Amniotic epithelial cell (primary cell): ENCODE measurements at regions not wholly inside any gene's neighbourhood (a gene's known extent, or its start where the extent isn't known, plus 50 kb on each side); places are given as distances from the start of the nearest gene placed in this dataset.

Experiments
- DNase-seq: peaks from one replicate; pipeline ENCODE4 v3.0.0-alpha.2; 2010; ENCODE audit warnings: low read depth

DNA sequence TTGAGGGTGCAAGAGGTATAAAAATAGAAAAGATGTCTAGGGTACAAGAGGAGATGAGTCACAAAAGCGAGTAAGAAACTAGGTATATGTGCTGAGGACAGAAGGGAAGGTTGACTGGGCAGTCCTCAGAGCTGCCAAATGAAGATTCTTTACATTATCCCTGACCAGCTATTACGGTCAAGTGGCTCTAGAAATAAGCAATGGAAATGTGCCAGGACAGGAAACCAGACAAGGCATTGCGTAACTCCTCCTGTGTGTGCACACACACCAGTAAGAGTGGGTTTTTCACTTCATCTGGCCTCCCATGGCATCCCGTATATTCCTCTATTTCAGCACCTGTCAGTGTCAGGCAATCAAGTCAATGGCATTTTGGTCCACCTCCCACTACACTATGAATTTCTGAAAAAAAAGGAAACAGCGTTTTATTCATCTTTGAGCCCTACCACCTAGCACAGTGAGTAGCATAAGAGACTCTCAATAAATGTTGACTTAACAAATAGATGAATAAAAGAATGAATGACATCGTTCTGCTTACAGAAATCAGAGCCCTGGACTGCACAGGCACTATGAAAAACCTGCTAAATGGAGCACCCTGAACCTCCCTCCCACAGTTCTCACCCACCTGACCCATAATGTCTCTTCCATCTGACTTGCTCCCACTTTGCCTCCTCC is 62.6 kb upstream of the KLF3 start:
- peak; percentile 68 for DNase-seq

DNA sequence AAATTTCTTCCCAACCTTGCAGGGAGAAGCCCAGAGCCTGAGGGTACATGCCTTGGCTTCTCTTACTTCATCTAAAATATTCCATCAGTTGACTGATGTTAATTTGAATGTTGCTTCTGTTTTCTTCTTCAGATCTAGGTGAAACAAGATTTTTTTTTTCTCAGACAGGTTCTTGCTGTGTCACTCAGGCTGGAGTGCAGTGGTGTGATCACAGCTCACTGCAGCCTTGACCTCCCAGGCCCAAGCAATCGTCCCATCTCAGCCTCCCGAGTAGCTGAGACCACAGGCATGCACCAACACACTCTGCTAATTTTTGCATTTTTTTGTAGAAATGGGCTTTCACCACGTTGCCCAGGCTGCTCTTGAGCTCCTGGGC is 62.1 kb upstream of the KLF3 start:
- no peak for DNase-seq

GRCh38 chr4:38603652-38604051 is 60.3 kb upstream of the KLF3 start:
- no peak for DNase-seq

DNA sequence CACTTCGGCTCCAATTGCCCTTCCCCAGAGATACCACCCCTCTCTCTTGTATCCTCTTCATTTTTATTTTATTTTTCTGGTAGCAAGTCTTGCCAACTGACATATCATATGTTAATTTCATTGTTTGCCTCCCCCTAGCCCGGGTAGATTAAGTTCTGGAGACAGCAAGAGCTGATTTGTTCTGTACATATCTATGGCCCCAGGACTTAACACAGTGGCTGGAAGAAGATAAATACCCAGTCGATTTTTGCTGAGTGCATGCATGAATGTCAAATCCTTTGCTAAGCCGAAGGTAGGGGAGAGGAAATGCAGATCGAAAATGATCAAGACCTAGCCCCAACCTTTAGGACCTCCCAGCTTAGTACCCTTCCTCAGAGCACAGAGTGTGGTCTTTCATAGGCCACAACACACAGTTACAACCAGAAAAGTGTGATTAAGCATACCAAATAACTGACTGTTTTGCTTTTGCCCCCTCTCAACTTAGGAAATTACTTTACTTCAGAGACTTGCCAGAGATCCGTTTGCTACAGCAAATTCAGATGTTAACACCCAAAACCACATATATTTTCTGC is 58.7 kb upstream of the KLF3 start:
- DNase-seq, result no peak

- no peak for DNase-seq
Measured at GRCh38 chr4:38605753-38606586, 58.0 kb upstream of the KLF3 start.

DNA sequence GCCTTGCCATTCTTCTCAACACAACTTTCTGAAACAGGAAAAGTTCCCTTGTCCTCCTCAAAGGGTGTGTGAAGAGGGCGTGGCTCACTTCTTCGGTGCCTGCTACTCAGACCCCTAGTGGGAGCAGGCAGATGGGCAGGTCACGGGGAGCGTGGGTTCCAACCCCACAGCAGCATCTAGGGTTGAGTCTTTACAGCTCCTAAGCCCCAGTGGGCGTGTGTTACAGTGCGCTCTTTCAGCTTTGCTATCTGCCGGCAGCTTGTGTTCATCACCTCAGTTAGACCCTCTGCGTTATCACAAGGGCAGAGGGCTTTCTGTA is 57.5 kb upstream of the KLF3 start:
- no peak for DNase-seq

DNA sequence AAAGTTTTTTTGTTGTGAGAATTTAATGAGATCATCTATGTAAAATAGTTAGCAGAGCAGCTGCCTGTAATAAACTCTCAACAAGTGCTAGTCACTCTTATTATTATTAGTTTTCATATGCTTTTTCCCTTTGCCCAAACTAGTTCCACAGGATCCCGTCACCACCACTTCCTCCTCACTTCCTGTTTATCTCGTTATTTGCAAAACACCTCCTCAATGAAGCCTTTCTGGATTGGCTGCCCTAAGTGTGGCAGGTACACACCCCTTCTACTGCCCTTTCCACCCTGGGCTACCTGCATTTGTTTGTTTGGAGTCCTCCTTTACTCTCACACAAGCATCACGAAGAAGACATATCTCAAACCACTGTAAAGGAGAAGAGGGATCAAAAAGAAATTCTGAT is 54.4 kb upstream of the KLF3 start:
- no peak for DNase-seq

- no peak for DNase-seq
Measured at GRCh38 chr4:38610521-38610920, 53.5 kb upstream of the KLF3 start.

DNA sequence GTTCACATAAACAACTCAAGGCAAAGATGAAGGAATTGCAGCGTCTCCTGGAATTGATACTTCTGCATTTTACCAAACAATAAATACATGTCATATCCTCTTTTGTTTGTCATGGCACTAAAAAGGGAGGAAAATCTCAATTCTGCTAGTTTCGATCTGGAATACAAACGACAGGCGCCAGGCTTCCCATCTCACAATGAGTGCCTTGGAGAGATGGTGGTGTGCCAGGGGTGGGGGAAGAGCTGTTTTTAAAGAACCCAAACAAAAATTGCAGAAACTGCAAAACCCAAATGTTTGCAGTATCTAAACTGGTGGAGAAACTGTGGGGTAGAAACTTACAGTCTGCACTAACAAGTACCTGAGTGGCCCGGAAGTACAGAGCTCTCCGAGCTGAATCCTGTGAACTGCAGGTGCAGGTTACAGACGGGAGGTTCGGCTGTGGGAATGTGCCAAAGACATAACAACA is 53.0 kb upstream of the KLF3 start:
- DNase-seq, result no peak

- DNase-seq, result no peak
Measured at GRCh38 chr4:38611676-38612075, 52.3 kb upstream of the KLF3 start.

- no peak for DNase-seq
Measured at GRCh38 chr4:38612646-38613414, 51.2 kb upstream of the KLF3 start.
